ENCODE measurements at regions not wholly inside any gene's neighbourhood (a gene's known extent, or its start where the extent isn't known, plus 50 kb on each side); places are given as distances from the start of the nearest gene placed in this dataset.

- TF ChIP-seq CTCF (conservative IDR thresholded peaks at IDR 0.05) (no peak), EZH2 (IDR thresholded peaks at IDR 0.05; ENCODE audit: low read depth) (no peak)
Observed at GRCh38 chr10:91051829-91052228, 130.9 kb upstream of the ANKRD1 start.

Measured in PC-9 (cell line).